ENCODE measurements at regions not wholly inside any gene's neighbourhood (a gene's known extent, or its start where the extent isn't known, plus 50 kb on each side); places are given as distances from the start of the nearest gene placed in this dataset.

GRCh38 chr15:94047566-94047965 is 183.8 kb upstream of the MCTP2 start:
- DNase-seq, result no peak

- DNase-seq, result no peak
These were observed 189.0 kb upstream of the MCTP2 start for GRCh38 chr15:94042180-94042928.

- no peak for DNase-seq
These were observed 189.6 kb upstream of the MCTP2 start for GRCh38 chr15:94041746-94042145.

GRCh38 chr15:94040541-94041248 is 190.7 kb upstream of the MCTP2 start:
- peak; percentile 85 for DNase-seq

- no peak for DNase-seq
These were observed 195.2 kb upstream of the MCTP2 start for GRCh38 chr15:94036156-94036555.

- no peak for DNase-seq
These were observed 197.7 kb upstream of the MCTP2 start for GRCh38 chr15:94033683-94034020.

- DNase-seq, result no peak
These were observed 198.2 kb upstream of the MCTP2 start for GRCh38 chr15:94033014-94033682.

GRCh38 chr15:94032571-94032970 is 198.8 kb upstream of the MCTP2 start:
- no peak for DNase-seq

GRCh38 chr15:94031072-94031471 is 200.3 kb upstream of the MCTP2 start:
- DNase-seq, result no peak

- DNase-seq, result peak; percentile 99
These were observed 201.9 kb upstream of the MCTP2 start for GRCh38 chr15:94029495-94029894.

GRCh38 chr15:94028809-94029208 is 202.6 kb upstream of the MCTP2 start:
- no peak for DNase-seq

GRCh38 chr15:94028121-94028520 is 203.2 kb upstream of the MCTP2 start:
- no peak for DNase-seq

- peak; percentile 44 for DNase-seq
These were observed 203.8 kb upstream of the MCTP2 start for GRCh38 chr15:94027581-94027980.

- peak; percentile 99 for DNase-seq
These were observed 204.7 kb upstream of the MCTP2 start for GRCh38 chr15:94026458-94027304.

GRCh38 chr15:94023531-94023930 is 207.8 kb upstream of the MCTP2 start:
- DNase-seq, result peak; percentile 31

- no peak for DNase-seq
These were observed 209.6 kb upstream of the MCTP2 start for GRCh38 chr15:94021621-94022320.

- no peak for DNase-seq
These were observed 212.3 kb upstream of the MCTP2 start for GRCh38 chr15:94019062-94019461.

GRCh38 chr15:94015324-94015723 is 216.0 kb upstream of the MCTP2 start:
- DNase-seq, result no peak

GRCh38 chr15:94008104-94009074 is 223.0 kb upstream of the MCTP2 start:
- peak; percentile 49 for DNase-seq

GRCh38 chr15:94004697-94005096 is 226.7 kb upstream of the MCTP2 start:
- no peak for DNase-seq

- DNase-seq, result no peak
These were observed 229.3 kb upstream of the MCTP2 start for GRCh38 chr15:94002041-94002440.
